GM19452 (cell line): ENCODE measurements at regions not wholly inside any gene's neighbourhood (a gene's known extent, or its start where the extent isn't known, plus 50 kb on each side); places are given as distances from the start of the nearest gene placed in this dataset.
"Not testable (repeated sequence)": the region's sequence is repeated elsewhere in the genome, so short reads cannot be mapped to it uniquely, and the experiment has no call there.

ENCODE experiments used
- ATAC-seq: cut with Tn5 transposase; IDR thresholded peaks from one replicate; pipeline ENCODE4 v1.9.1; 2021; ENCODE audit not compliant: unreplicated experiment

- no peak for ATAC-seq
Measured at GRCh38 chr6:145074805-145075204, 660.5 kb downstream of the EPM2A start.

GRCh38 chr6:145075425-145075824 is 659.9 kb downstream of the EPM2A start:
- no peak for ATAC-seq

- no peak for ATAC-seq
Measured at GRCh38 chr6:145076115-145076841, 659.0 kb downstream of the EPM2A start.

- no peak for ATAC-seq
Measured at GRCh38 chr6:145077382-145077781, 657.9 kb downstream of the EPM2A start.

GRCh38 chr6:145080651-145081050 is 654.7 kb downstream of the EPM2A start:
- ATAC-seq: no peak

GRCh38 chr6:145081677-145082076 is 653.6 kb downstream of the EPM2A start:
- no peak for ATAC-seq

- no peak for ATAC-seq
Measured at GRCh38 chr6:145082359-145082758, 653.0 kb downstream of the EPM2A start.

GRCh38 chr6:145086197-145086596 is 649.1 kb downstream of the EPM2A start:
- peak; percentile 59 for ATAC-seq

GRCh38 chr6:145087034-145087433 is 648.3 kb downstream of the EPM2A start:
- ATAC-seq: peak; percentile 56

GRCh38 chr6:145090801-145091585 is 644.3 kb downstream of the EPM2A start:
- ATAC-seq: no peak

GRCh38 chr6:145091586-145092142 is 643.7 kb downstream of the EPM2A start:
- ATAC-seq: no peak

- no peak for ATAC-seq
Measured at GRCh38 chr6:145092554-145092953, 642.8 kb downstream of the EPM2A start.

GRCh38 chr6:145093226-145093625 is 642.1 kb downstream of the EPM2A start:
- ATAC-seq: no peak

GRCh38 chr6:145096846-145097245 is 638.5 kb downstream of the EPM2A start:
- ATAC-seq: no peak

- not testable (repeated sequence) for ATAC-seq
Measured at GRCh38 chr6:145098127-145098526, 637.2 kb downstream of the EPM2A start.

GRCh38 chr6:145099713-145100112 is 635.6 kb downstream of the EPM2A start:
- ATAC-seq: no peak

- ATAC-seq: no peak
Measured at GRCh38 chr6:145110109-145110508, 625.2 kb downstream of the EPM2A start.

- not testable (repeated sequence) for ATAC-seq
Measured at GRCh38 chr6:145111407-145111806, 623.9 kb downstream of the EPM2A start.

GRCh38 chr6:145112711-145113148 is 622.6 kb downstream of the EPM2A start:
- no peak for ATAC-seq

GRCh38 chr6:145115638-145116037 is 619.7 kb downstream of the EPM2A start:
- no peak for ATAC-seq

- ATAC-seq: no peak
Measured at GRCh38 chr6:145116591-145117178, 618.6 kb downstream of the EPM2A start.

- ATAC-seq: no peak
Measured at GRCh38 chr6:145118224-145118623, 617.1 kb downstream of the EPM2A start.
